ENCODE measurements at regions not wholly inside any gene's neighbourhood (a gene's known extent, or its start where the extent isn't known, plus 50 kb on each side); places are given as distances from the start of the nearest gene placed in this dataset.
"Not testable (repeated sequence)": the region's sequence is repeated elsewhere in the genome, so short reads cannot be mapped to it uniquely, and the experiment has no call there.

DNA sequence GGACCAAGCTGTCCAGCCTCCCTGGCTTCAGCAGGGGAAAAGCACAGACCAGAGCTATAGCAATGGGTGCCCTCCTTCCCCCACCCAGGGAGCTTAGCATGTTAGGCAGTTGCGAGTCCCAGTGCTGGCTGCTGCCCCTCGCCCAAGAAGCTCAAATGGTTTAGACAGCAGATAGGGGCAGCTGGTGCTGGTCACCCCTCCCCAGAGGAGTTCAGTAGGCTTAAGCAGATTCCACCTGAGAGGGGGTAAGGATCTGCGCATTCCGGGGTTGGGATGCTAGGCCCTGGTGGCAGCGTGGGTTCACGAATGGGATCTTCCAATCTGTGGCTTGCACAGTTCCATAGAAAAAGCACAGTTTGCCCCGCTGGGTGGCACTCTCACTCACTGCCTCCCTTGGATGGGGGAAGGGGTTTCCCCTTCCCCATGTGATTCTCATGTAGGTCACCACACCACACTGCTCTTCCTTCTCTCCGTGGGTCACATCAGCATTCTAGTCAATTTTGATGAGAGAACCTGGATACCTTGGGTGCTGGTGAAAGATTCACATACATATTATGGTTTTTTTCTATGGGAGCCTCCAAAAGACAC lies 665.6 kb downstream of the C12orf50 start:
- DNase-seq (ENCODE audit: low spot score), result no peak
- TF ChIP-seq, protein P1, sequence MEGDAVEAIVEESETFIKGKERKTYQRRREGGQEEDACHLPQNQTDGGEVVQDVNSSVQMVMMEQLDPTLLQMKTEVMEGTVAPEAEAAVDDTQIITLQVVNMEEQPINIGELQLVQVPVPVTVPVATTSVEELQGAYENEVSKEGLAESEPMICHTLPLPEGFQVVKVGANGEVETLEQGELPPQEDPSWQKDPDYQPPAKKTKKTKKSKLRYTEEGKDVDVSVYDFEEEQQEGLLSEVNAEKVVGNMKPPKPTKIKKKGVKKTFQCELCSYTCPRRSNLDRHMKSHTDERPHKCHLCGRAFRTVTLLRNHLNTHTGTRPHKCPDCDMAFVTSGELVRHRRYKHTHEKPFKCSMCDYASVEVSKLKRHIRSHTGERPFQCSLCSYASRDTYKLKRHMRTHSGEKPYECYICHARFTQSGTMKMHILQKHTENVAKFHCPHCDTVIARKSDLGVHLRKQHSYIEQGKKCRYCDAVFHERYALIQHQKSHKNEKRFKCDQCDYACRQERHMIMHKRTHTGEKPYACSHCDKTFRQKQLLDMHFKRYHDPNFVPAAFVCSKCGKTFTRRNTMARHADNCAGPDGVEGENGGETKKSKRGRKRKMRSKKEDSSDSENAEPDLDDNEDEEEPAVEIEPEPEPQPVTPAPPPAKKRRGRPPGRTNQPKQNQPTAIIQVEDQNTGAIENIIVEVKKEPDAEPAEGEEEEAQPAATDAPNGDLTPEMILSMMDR (IDR thresholded peaks at IDR 0.05; ENCODE audit: extremely low read depth, missing control alignments), result no peak

GRCh38 chr12:87349681-87350080 lies 679.5 kb downstream of the C12orf50 start:
- DNase-seq (ENCODE audit: low spot score), result no peak
- TF ChIP-seq, protein P1 (IDR thresholded peaks at IDR 0.05; ENCODE audit: extremely low read depth, missing control alignments), result no peak

GRCh38 chr12:87348071-87348470 lies 681.1 kb downstream of the C12orf50 start:
- TF ChIP-seq, protein P1 (IDR thresholded peaks at IDR 0.05; ENCODE audit: extremely low read depth, missing control alignments), result no peak
- DNase-seq (ENCODE audit: low spot score), result no peak

DNA sequence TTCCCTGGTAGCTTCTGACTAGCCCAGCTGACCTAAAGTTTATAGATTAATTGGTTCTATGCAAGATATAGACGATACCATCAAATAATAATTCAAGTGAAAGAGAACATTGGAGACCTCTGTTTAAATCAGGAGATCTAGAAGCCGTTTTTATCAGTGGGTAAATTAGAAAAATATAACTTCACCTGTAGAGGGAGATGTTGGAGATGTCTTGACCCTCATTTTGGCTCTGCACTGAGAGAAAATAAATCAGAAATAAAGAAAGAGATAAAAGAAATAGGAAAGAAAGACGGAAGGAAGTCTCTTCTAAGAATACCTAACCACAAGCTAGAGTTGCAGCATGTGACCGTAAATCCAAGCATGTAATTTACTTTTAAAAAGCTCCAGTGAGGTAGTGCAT lies 684.5 kb downstream of the C12orf50 start:
- TF ChIP-seq, protein P1 (IDR thresholded peaks at IDR 0.05; ENCODE audit: extremely low read depth, missing control alignments), result no peak
- no peak for DNase-seq (ENCODE audit: low spot score)

GRCh38 chr12:87338681-87339080 lies 690.5 kb downstream of the C12orf50 start:
- no peak for DNase-seq (ENCODE audit: low spot score)
- TF ChIP-seq, protein P1 (IDR thresholded peaks at IDR 0.05; ENCODE audit: extremely low read depth, missing control alignments), result no peak

GRCh38 chr12:87336814-87337336 lies 692.3 kb downstream of the C12orf50 start:
- no peak for DNase-seq (ENCODE audit: low spot score)
- TF ChIP-seq, protein P1 (IDR thresholded peaks at IDR 0.05; ENCODE audit: extremely low read depth, missing control alignments), result no peak

DNA sequence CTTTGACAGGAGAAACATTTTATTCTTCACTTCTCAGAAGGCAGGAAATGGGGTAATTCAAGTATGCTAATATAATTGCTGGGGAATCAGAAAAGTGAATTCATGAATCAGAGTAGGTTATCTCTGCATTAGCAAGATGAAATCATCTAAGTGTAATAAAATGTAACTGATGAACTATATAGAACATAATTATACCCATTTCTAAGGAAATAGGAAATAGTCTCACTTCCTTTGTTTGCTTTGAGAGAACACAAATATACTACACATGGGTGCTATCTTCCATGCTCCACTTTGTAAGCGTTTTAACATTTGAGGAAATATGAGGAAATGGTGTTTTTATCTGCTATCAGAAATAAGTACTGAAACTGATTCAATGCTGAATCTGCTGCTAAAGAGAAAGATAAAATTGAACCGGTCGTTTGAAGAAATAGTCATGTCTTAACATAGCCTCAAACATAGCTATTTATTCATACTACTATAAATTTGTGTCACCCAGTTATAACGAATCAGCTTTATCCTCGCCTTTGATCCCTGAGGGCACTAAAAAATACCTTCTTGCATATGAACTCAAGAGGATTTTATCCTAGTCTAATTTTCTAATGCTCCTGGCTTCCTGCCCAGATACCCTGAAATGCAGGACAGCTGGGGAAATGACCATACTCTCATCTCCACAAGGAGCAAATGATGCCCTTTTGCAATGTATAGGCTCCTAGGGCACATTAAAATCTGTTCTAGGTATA lies 696.0 kb downstream of the C12orf50 start:
- TF ChIP-seq, protein P1 (IDR thresholded peaks at IDR 0.05; ENCODE audit: extremely low read depth, missing control alignments), result no peak
- no peak for DNase-seq (ENCODE audit: low spot score)

- DNase-seq (ENCODE audit: low spot score), result not testable (repeated sequence)
Observed at GRCh38 chr12:87330071-87330555, 699.1 kb downstream of the C12orf50 start.

Data from GM20000 (cell line).